Adrenal gland (tissue), 9 donors: ENCODE measurements at regions not wholly inside any gene's neighbourhood (a gene's known extent, or its start where the extent isn't known, plus 50 kb on each side); places are given as distances from the start of the nearest gene placed in this dataset.
A peak's percentile ranks its signal among the peaks of the same experiment; 100 is the strongest.

ENCODE experiments used
- DNase-seq, 7 donors: peaks; one replicate each; pipeline ENCODE4 v3.0.0-alpha.2; 2019 to 2020
- H3K27ac ChIP-seq, 5 donors: fragments of 200-600 bp; sonication (generic) in 4 of 5; 1 replicate in 3 of 5; 2 replicates in 2 of 5; pipeline versions ENCODE4 v1.5.1 to v1.8.0; 2016 to 2020; ENCODE audit warnings: mild to moderate bottlenecking in 1 of 5
- H3K27me3 ChIP-seq: fragments of 200-600 bp; 2 replicates; pipeline ENCODE4 v1.8.0; 2021
- H3K36me3 ChIP-seq, 2 donors: fragments of 200-600 bp; replicated peaks in 1 of 2; 1 replicate in 1 of 2; 2 replicates in 1 of 2; pipeline versions ENCODE4 v1.5.1 to v1.8.0; 2018 to 2022
- H3K4me1 ChIP-seq, 2 donors: fragments of 200-600 bp; replicated peaks in 1 of 2; 1 replicate in 1 of 2; 2 replicates in 1 of 2; pipeline versions ENCODE4 v1.5.1 to v1.8.0; 2018 to 2021
- H3K4me3 ChIP-seq, 4 donors: fragments of 200-600 bp; sonication (generic) in 3 of 4; one replicate each; pipeline ENCODE4 v1.5.1; 2016 to 2018
- H3K9me3 ChIP-seq, 3 donors: fragments of 200-600 bp; sonication (generic) in 1 of 3; replicated peaks in 1 of 3; 1 replicate in 2 of 3; 2 replicates in 1 of 3; pipeline versions ENCODE4 v1.5.1 to v1.8.0; 2016 to 2021
- POLR2A ChIP-seq, 2 donors: fragments of 450-650 bp; IDR thresholded peaks; one replicate each; pipeline ENCODE4 v1.6.1; 2017; ENCODE audit warnings: antibody characterized with exemption in 2 of 2, mild to moderate bottlenecking in 2 of 2, moderate library complexity in 1 of 2
- WGBS, 4 donors: extraction: QIAGEN DNeasy Blood & Tissue Kit in 2 of 4; methylation state at CpG; one replicate each; pipeline versions ENCODE4 v1.1.5 to v1.1.7; 2013 to 2017; 5-methylcytosine and 5-hydroxymethylcytosine counted together
- intact Hi-C, 2 donors: fragments of 100-400 bp; cut with DNase I; formaldehyde crosslinking; loops; one replicate each; pipeline versions ENCODE4 v1.14.1 to v1.15.0; 2022 to 2023
- TF ChIP-seq, protein P1 (sequence below), 6 experiments: fragments of 450-650 bp in 4 of 6; fragments of 200-600 bp in 2 of 6; sonication (generic) in 1 of 6; IDR thresholded peaks; 1 replicate in 5 of 6; 2 replicates in 1 of 6; pipeline versions ENCODE4 v1.5.1 to v1.8.0; 2016 to 2021; ENCODE audit warnings: antibody characterized with exemption in 6 of 6, mild to moderate bottlenecking in 2 of 6, moderate library complexity in 1 of 6
- donor health status: healthy with polysubstance abuse.
- donor health status: Bipolar disorder and iron deficiency.
- donor health status: DM: yes; HTN: yes; CAD: no.
- donor health status: DM: no; HTN: no; CAD: no.
- donor health status: DM: no; HTN: no; CAD: no.

DNA sequence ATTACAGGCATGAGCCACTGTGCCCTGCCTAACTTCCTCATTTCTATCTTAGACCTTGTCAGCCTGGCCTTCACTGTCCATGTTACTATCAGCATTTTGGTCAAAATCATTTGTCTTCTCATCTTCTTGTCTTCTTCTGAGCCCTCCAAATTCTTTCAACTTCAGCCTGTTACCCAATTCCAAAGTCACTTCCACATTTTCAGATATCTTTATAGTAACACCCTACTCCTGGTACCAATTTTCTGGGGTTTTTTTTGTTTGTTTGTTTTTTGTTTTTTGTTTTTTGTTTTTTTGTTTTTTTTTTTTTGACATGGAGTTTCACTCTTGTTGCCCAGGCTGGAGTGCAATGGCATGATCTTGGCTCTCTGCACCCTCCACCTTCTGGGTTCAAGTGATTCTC lies 90.3 kb upstream of the LARP1 start:
- Histone ChIP-seq H3K9me3 (peaks cover 0 to 6% (median 0%) of the 10 kb centered on the region in 3 donors), H3K27me3 (no peaks in the 10 kb centered on the region), H3K4me3 (no peak overlapping the region), H3K4me1 (no peaks in the 10 kb centered on the region), H3K36me3 (no peaks in the 10 kb centered on the region), H3K27ac (no peak overlapping the region)
- TF ChIP-seq, protein P1, sequence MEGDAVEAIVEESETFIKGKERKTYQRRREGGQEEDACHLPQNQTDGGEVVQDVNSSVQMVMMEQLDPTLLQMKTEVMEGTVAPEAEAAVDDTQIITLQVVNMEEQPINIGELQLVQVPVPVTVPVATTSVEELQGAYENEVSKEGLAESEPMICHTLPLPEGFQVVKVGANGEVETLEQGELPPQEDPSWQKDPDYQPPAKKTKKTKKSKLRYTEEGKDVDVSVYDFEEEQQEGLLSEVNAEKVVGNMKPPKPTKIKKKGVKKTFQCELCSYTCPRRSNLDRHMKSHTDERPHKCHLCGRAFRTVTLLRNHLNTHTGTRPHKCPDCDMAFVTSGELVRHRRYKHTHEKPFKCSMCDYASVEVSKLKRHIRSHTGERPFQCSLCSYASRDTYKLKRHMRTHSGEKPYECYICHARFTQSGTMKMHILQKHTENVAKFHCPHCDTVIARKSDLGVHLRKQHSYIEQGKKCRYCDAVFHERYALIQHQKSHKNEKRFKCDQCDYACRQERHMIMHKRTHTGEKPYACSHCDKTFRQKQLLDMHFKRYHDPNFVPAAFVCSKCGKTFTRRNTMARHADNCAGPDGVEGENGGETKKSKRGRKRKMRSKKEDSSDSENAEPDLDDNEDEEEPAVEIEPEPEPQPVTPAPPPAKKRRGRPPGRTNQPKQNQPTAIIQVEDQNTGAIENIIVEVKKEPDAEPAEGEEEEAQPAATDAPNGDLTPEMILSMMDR (IDR thresholded peaks at IDR 0.05): no peak
- no peak for TF ChIP-seq POLR2A (IDR thresholded peaks at IDR 0.05)
- DNase-seq: no peak
- intact Hi-C loops: no loop called here

DNA sequence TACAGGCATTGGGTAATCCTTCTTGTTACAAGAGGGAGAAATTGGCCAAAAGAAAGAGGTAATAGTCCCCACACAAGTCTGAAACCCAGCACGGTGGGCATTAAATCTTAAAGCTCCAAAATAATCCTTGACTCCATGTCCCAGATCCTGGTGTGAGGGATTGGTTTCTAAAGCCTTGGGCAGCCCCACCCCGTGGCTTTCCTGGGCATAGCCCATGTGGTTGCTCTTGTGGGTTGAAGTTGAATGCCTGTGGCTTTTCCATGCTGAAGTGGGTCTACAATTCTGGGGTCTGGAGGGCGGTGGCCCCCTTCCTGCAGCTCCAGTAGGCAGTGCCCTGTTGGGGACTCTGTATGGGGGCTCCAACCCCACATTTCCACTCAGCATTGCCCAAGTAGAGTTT lies 91.8 kb upstream of the LARP1 start:
- no peak for TF ChIP-seq POLR2A (IDR thresholded peaks at IDR 0.05)
- TF ChIP-seq, protein P1 (IDR thresholded peaks at IDR 0.05): no peak
- no peak overlapping the region for H3K27ac ChIP-seq
- H3K36me3 ChIP-seq: no peaks in the 10 kb centered on the region
- intact Hi-C loops: no loop called here
- no peak overlapping the region for H3K4me3 ChIP-seq
- no peaks in the 10 kb centered on the region for H3K27me3 ChIP-seq
- peaks cover 0 to 6% (median 0%) of the 10 kb centered on the region in 3 donors for H3K9me3 ChIP-seq
- no peaks in the 10 kb centered on the region for H3K4me1 ChIP-seq
- WGBS, 4 donors: 62 to 78% (median 69%) methylated on average over 2 to 3 of the region's 3 CpGs
- DNase-seq: no peak

DNA sequence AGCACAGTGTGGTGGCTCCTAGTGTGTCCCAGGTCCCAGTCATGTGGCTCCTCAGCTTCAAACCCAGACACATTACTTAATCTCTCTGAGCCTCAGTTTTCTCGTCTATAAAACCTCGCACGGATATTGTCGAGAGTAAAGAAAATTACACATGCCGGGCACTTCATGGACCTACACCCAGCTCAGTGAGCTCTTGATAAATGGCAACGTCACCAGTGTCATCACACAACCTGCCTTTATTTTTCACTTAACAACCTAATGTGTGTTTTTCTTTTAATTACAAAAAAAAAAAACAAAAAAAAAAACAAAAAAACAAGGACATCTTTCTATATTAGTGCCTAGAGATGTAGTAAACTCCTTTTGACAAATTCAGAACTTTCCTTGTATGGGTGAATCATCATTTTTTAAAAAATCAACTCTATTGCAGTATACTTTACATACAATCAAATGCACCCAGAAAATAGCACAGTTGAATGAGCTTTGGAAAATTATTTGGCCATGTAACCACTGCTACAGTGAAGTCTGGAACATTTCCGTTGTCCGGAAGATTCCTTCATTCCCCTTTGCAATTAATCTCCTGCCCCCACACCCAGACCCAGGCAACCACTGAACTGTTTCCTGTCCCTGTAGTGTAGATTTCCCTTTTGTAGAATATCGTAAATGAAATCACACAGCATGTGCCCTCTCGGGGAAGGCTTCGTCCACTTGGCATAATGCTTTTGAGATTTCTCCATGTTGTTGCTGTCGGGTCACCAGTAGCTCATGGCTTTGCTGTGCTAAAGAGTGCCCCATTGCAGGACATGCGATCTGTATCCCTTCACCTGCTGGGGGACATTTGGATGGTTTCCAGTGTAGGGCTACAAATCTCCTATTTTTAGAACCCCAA lies 100.4 kb upstream of the LARP1 start:
- H3K4me3 ChIP-seq: peak overlapping the region in 1 of 4 donors; percentile 13
- no peak for DNase-seq
- H3K27ac ChIP-seq: peak overlapping the region in 4 of 5 donors; percentile 14 to 71 (median 61)
- peaks cover 9 to 27% of the 10 kb centered on the region in 2 donors for H3K4me1 ChIP-seq
- WGBS, 4 donors: 47 to 63% (median 48%) methylated on average over 12 to 13 of the region's 13 CpGs
- intact Hi-C loops: loop anchor here in 1 of 2 donors (5.0 kb wide), 1 partner anchor 158 kb away; no protein-coding TSS in a partner anchor
- no peaks in the 10 kb centered on the region for H3K27me3 ChIP-seq
- H3K36me3 ChIP-seq: no peaks in the 10 kb centered on the region
- TF ChIP-seq POLR2A (IDR thresholded peaks at IDR 0.05): no peak
- TF ChIP-seq, protein P1 (IDR thresholded peaks at IDR 0.05): no peak
- no peaks in the 10 kb centered on the region for H3K9me3 ChIP-seq

DNA sequence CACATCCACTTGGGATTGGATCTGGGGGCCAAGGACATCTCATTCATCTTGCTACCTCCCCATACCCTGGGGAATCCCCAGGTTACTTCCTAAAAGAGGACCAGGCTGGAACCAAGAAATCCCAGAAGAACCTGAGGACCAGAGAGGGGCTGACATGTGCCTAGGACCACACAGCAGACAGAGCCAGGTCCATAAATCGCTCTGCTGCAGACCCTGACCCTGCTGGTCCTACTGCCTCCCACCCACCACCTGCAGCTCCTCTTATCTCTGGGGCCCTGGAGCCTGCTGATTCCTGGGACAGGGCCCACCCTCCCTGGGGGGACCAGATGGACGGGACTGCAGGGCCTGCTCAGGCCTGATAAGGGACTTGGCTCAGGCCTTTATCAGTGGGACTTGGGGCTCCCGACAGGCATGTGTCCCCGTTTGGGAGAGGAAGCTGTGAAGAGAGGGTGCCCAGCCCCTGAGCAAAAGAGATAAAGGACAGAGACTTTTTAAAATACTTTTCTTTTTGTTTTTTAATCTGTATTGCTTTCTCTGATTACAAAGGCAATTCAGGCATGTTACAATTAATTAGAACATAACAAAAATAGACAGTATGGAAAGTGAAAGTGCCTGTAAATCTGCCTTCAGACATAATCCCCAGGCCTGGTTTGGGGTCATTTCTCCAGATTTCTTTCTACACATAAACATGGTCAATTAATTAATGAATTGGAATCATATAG lies 101.3 kb upstream of the LARP1 start:
- WGBS, 4 donors: 19 to 28% (median 26%) methylated on average over 3 to 4 of the region's 4 CpGs
- Histone ChIP-seq H3K27me3 (no peaks in the 10 kb centered on the region), H3K27ac (peak overlapping the region in 4 of 5 donors; percentile 14 to 71 (median 61)), H3K36me3 (no peaks in the 10 kb centered on the region), H3K9me3 (no peaks in the 10 kb centered on the region), H3K4me3 (peak overlapping the region in 1 of 4 donors; percentile 13), H3K4me1 (peaks cover 9 to 27% of the 10 kb centered on the region in 2 donors)
- intact Hi-C loops: loop anchor here in 1 of 2 donors (5.0 kb wide), 1 partner anchor 158 kb away; no protein-coding TSS in a partner anchor
- TF ChIP-seq POLR2A (IDR thresholded peaks at IDR 0.05): no peak
- TF ChIP-seq, protein P1 (IDR thresholded peaks at IDR 0.05): no peak
- DNase-seq: peak in 2 of 7 donors; percentile 23 to 26
